OCI-M1 (cell line): ENCODE measurements at regions not wholly inside any gene's neighbourhood (a gene's known extent, or its start where the extent isn't known, plus 50 kb on each side); places are given as distances from the start of the nearest gene placed in this dataset.

Experiments
- DNase-seq: peaks from one replicate; lab custom pipeline; 2025; lab: John Stamatoyannopoulos, UW

DNA sequence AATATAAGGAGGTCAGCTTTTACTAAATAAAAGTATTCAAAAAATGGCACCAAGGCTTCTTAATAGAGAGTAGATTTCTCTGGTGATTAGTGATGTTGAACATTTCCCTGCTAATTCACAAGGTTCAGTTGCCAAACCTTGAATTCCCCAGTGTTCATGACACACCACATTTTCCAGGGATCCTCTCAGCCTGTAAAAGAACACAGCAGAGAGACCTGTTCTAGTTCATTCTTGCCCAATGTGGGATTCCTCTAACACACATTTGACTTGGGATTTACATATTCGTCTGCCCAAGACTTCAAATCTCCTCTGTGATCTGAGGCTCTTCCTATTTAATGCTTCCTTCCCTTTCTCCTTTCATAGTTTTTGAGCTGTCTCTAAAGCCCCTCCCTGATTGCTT, 273.2 kb upstream of the CDH9 start:
- DNase-seq, result no peak

DNA sequence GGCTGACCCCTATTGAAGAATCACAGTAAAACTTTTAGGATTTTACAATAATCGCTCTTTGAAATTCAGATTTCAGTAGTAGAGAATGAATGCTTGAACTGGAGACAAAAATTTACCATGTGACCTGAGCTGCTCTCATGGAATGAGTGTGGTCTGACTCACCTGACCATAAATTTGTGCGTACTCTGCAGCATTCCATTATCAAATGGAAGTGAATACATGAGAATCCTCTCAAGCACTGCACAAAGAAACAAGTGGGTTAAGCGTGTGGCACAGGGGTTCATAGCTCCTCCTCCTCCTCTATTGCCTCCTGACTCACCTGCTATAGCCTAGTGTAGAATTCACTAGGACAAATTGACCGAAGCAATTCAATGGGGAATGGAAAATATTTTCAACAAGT, 269.8 kb upstream of the CDH9 start:
- DNase-seq, result no peak

GRCh38 chr5:27290172-27290571, 251.8 kb upstream of the CDH9 start:
- DNase-seq, result no peak

- DNase-seq, result no peak
Observed at GRCh38 chr5:27276119-27276518, 237.7 kb upstream of the CDH9 start.

DNA sequence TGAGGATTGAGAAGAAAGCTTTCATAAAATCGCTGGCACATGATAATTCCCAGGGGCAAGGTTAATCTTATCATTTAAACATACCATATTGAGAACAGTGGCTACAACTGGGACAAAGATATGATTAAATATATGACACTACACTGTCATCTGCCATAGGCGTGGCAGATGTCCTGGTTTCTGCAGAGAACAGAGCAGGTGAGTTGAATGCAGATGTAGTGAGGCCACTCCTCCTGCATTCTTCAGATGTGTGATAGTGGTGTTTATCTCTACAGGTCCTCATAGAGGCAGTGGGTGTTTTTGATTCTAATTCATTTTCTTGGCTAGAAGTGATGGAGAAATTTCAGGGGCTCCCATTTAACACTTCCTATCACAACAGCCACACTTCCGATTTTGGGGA, 237.0 kb upstream of the CDH9 start:
- peak; percentile 33 for DNase-seq

DNA sequence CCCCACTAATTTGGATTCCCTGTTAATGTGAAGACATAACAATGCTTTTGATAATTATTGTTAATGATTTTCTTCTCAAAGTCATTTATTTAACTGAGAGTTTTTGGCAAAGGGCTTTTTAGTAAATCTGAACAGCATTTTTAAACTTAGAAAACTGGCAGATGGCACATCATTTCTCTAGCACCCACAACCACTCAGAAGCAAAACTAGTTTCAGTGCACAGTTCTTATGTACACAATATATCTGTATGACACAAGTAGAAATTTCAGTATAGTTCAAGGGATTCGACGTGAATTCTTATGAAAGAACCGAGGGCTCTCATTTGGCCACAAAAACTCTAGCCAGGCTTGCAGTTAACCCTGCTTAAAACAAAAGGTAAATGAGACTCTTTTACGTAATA, 231.4 kb upstream of the CDH9 start:
- DNase-seq, result no peak

- DNase-seq, result no peak
Observed at GRCh38 chr5:27267209-27267824, 228.9 kb upstream of the CDH9 start.

GRCh38 chr5:27266184-27266583, 227.8 kb upstream of the CDH9 start:
- DNase-seq, result peak; percentile 90

- no peak for DNase-seq
Observed at GRCh38 chr5:27257696-27258095, 219.3 kb upstream of the CDH9 start.

- no peak for DNase-seq
Observed at GRCh38 chr5:27252911-27253310, 214.5 kb upstream of the CDH9 start.

GRCh38 chr5:27242258-27242626, 203.9 kb upstream of the CDH9 start:
- no peak for DNase-seq

- peak; percentile 27 for DNase-seq
Observed at GRCh38 chr5:27241564-27242257, 203.3 kb upstream of the CDH9 start.

DNA sequence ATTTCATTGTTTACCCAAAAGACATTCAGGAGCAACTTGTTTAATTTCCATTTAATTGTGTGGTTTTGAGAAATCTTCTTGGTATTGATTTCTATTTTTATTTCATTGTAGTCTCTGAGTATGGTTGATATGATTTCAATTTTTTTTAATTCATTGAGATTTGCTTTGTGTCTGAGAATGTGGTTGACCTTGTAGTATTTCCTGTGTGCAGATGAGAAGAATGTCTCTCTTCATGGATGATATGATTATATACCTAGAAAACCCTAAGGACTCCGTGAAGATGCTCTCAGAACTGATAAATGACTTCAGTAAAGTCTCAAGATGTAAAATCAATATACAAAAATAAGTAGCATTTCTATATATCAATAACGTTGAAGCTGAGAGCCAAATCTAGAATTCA, 202.4 kb upstream of the CDH9 start:
- no peak for DNase-seq

DNA sequence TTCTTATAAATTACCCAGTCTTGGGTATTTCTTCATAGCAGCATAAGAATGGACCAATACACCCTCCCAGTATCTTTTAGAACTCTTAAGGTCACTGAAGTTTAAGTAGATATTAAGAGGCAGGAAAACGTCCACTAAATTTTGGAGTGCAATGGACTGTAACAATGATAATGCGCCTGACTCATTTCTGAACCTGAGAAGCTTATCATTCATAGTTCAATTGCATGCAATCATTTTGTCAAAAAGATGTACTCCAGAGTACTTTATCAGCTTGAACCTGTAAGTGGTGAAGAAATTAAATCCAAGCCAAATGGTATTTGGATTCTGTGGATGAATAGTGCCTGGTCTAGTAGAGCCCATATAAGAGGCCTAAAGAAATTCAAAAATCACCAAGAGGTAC, 196.5 kb upstream of the CDH9 start:
- DNase-seq, result no peak

GRCh38 chr5:27221410-27221809, 183.0 kb upstream of the CDH9 start:
- DNase-seq, result no peak

GRCh38 chr5:27220752-27221151, 182.4 kb upstream of the CDH9 start:
- no peak for DNase-seq

GRCh38 chr5:27217977-27218376, 179.6 kb upstream of the CDH9 start:
- DNase-seq, result no peak

DNA sequence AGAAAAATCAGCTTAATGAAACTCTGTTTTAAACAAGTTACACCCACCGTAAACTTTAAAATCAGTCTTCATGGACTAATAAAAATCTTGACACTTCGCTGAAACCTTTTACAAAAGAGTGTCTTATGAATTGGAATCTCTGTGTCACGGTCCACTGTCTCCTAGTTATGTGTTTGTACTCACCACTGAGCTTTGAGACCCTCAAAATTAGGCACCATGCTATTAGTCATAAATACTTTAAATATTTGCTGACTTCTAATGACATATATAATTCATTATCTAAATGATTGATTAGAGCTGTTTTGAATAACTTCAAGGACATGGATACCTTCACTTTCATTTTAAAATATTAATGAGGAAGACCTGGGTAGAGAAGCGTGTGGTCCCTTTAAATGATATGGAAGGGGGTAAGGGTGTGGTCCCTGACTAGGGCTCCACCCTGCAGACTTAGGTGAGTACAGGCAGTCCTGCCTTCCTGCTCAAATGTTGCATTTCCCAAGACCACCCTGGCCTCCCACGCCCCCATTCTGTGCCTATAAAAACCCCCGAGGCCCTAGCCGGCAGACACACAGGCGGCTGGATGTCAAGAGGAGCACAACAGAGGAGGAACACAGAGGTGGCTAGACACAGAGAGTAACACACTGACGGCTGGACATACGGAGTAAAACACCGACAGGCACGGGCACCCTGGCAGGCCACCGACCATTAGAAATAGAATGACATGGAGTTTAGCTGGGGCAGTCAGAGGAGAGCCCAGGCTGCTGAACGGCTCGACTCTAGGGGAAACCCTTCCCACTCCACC, 179.0 kb upstream of the CDH9 start:
- DNase-seq, result no peak

DNA sequence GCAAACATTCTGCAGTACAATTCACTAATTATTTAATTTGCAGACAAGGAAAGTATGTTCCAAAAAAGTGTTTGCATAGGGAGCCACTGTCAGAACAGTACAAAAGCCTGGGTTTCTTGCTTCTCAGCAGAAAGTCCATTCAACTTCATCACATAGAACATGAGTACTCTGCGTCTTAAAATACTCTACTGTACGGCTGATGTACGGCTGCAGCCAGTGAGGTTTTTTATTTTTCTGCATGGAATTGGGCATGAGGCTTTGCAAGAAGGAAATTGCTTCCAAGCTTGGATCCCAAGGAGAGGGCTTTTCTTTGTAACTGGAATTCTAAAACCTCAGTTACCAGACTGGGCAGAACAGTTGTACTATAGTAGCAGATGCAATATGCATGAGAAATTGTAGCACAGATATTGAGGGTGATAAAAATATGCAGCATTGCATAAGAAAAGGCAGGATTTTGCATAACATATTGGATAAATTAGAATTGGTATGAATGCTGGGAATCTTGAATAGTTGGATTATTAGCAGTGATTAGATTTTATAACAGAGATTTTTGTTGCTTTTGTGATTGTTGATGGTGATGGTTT, 178.1 kb upstream of the CDH9 start:
- DNase-seq, result no peak

DNA sequence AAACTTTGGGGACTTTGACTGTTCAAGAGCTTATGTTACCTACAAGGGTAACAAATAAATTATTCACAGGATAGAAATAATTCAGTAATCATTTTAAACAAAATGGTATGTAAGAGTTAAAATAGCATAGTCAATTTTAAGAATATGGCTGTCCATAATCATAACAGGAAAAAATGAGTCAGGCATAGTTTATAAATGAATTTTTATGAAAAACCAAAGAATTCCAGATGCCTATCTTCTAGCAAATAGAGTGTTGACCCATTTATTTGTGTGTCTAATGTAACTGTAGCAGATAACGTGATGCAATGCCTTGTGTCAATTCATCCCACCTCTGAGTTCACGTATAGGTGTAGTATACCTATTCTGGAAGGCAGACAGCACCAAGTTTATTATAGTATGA, 169.7 kb upstream of the CDH9 start:
- no peak for DNase-seq

- DNase-seq, result no peak
Observed at GRCh38 chr5:27191786-27192510, 153.6 kb upstream of the CDH9 start.

GRCh38 chr5:27172693-27173092, 134.3 kb upstream of the CDH9 start:
- DNase-seq, result peak; percentile 36
